ENCODE measurements at regions not wholly inside any gene's neighbourhood (a gene's known extent, or its start where the extent isn't known, plus 50 kb on each side); places are given as distances from the start of the nearest gene placed in this dataset.

DNA sequence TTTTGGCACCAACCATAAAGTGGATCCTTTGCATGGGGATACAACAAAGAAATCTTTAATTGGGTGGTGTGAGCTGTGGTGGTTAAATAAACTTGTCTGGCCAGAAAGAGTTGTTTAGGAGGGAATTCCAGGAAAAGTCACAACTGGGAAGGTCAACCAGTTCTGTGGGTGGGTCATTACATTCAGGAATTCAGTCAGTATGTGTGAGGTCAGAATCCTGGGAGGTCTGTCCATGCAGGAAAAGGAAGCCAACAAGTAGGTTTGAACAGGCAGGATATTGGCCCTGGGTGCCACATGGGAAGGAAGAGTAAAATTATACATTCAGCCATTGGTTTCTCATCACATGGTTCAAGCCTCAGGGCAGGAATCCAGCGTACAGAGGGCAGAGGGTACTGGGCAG, 162.3 kb upstream of the ADAMTS5 start:
- TF ChIP-seq CTCF (IDR thresholded peaks at IDR 0.05; ENCODE audit: extremely low read depth in 1 of 2, insufficient read depth in 1 of 2, low read depth in 1 of 2, low read length in 2 of 2) (no peak), EZH2 (IDR thresholded peaks at IDR 0.05; ENCODE audit: borderline replicate concordance, low read depth, low read length, severe bottlenecking) (no peak), POLR2A (IDR thresholded peaks at IDR 0.05; ENCODE audit: low read depth, low read length) (no peak), POLR2AphosphoS5 (IDR thresholded peaks at IDR 0.05; ENCODE audit: insufficient read depth, low read depth, low read length) (no peak), MAX (IDR thresholded peaks at IDR 0.05; ENCODE audit: insufficient read depth, insufficient read length) (no peak), GATA2 (IDR thresholded peaks at IDR 0.05; ENCODE audit: insufficient read depth, insufficient read length, low read depth, low read length) (no peak)
